Keratinocyte (primary cell): ENCODE measurements at regions not wholly inside any gene's neighbourhood (a gene's known extent, or its start where the extent isn't known, plus 50 kb on each side); places are given as distances from the start of the nearest gene placed in this dataset.

Source experiments
- DNase-seq: peaks from one replicate; pipeline ENCODE4 v3.0.0-alpha.2; 2011; ENCODE audit warnings: low read depth, missing footprints, low spot score
- FAIRE-seq: peaks from 2 replicates; lab custom pipeline; 2011; peaks lifted over from hg19 to GRCh38; lab: Jason Lieb, UNC
- H2AFZ ChIP-seq: 2 replicates; pipeline ENCODE4 v1.6.0; 2012; ENCODE audit warnings: low read length, control low read depth, inconsistent platforms; ENCODE audit not compliant: control insufficient read depth
- H3K27ac ChIP-seq: 2 replicates; pipeline ENCODE4 v1.5.1; 2011; ENCODE audit warnings: low read length; ENCODE audit not compliant: control insufficient read depth, insufficient read depth
- H3K27me3 ChIP-seq: 3 replicates; pipeline ENCODE4 v1.6.0; 2011; ENCODE audit warnings: low read length; ENCODE audit not compliant: control insufficient read depth, insufficient read depth; ENCODE audit errors: extremely low read depth
- H3K36me3 ChIP-seq, 2 experiments: 2 replicates in 1 of 2; 3 replicates in 1 of 2; pipeline ENCODE4 v1.5.1; 2011; ENCODE audit warnings: low read length in 2 of 2, mild to moderate bottlenecking in 1 of 2; ENCODE audit not compliant: control insufficient read depth in 2 of 2, insufficient read depth in 2 of 2; ENCODE audit errors: extremely low read depth in 1 of 2
- H3K4me1 ChIP-seq: 3 replicates; pipeline ENCODE4 v1.5.1; 2011; ENCODE audit warnings: low read length; ENCODE audit not compliant: control insufficient read depth, insufficient read depth; ENCODE audit errors: extremely low read depth
- H3K4me2 ChIP-seq: 3 replicates; pipeline ENCODE4 v1.6.0; 2011; ENCODE audit warnings: low read depth, low read length; ENCODE audit not compliant: control insufficient read depth, insufficient read depth; ENCODE audit errors: extremely low read depth
- H3K4me3 ChIP-seq, 3 experiments: fragments of 200-600 bp in 1 of 3; sonication (generic) in 1 of 3; 2 replicates in 2 of 3; 3 replicates in 1 of 3; pipeline ENCODE4 v1.5.1; 2011 to 2016; ENCODE audit warnings: low read length in 3 of 3, mild to moderate bottlenecking in 3 of 3, control low read depth in 2 of 3, inconsistent platforms in 1 of 3, low read depth in 1 of 3, mixed read lengths in 1 of 3, mixed run types in 1 of 3, moderate library complexity in 1 of 3; ENCODE audit not compliant: control insufficient read depth in 2 of 3, insufficient read depth in 2 of 3; ENCODE audit errors: extremely low read depth in 1 of 3
- H3K79me2 ChIP-seq: 2 replicates; pipeline ENCODE4 v1.6.0; 2012; ENCODE audit warnings: low read length; ENCODE audit not compliant: control insufficient read depth, insufficient read depth
- H3K9ac ChIP-seq: 3 replicates; pipeline ENCODE4 v1.6.0; 2011; ENCODE audit warnings: low read length; ENCODE audit not compliant: control insufficient read depth, insufficient read depth; ENCODE audit errors: extremely low read depth
- H3K9me1 ChIP-seq: 3 replicates; pipeline ENCODE4 v1.6.0; 2011; ENCODE audit warnings: low read length; ENCODE audit not compliant: control insufficient read depth, insufficient read depth; ENCODE audit errors: extremely low read depth
- H3K9me3 ChIP-seq: 2 replicates; pipeline ENCODE4 v1.5.1; 2012; ENCODE audit warnings: low read depth, low read length; ENCODE audit not compliant: control insufficient read depth
- H4K20me1 ChIP-seq: 3 replicates; pipeline ENCODE4 v1.6.0; 2011; ENCODE audit warnings: low read length; ENCODE audit not compliant: control insufficient read depth, insufficient read depth; ENCODE audit errors: extremely low read depth
- EZH2 ChIP-seq: IDR thresholded peaks from one replicate; pipeline ENCODE4 v1.6.1; 2012; ENCODE audit warnings: inconsistent platforms, mild to moderate bottlenecking, low read length, moderate library complexity
- dilution Hi-C: fragments of 300-500 bp; cut with MboI; formaldehyde crosslinking; loops from one replicate; pipeline ENCODE4 v1.7.0; 2020; ENCODE audit warnings: low sequenced_read_pairs; ENCODE audit not compliant: extremely low pct_ligation_motif_present
- TF ChIP-seq, protein P1 (sequence below), 3 experiments: IDR thresholded peaks in 1 of 3; conservative IDR thresholded peaks in 1 of 3; optimal IDR thresholded peaks in 1 of 3; 2 replicates in 2 of 3; 3 replicates in 1 of 3; pipeline versions ENCODE3 to v1.5.1; 2011; ENCODE audit warnings: low read length in 3 of 3, mild to moderate bottlenecking in 3 of 3, moderate library complexity in 2 of 3, control low read depth in 1 of 3, inconsistent platforms in 1 of 3; ENCODE audit not compliant: insufficient read depth in 2 of 3; ENCODE audit errors: extremely low read depth in 1 of 3

DNA sequence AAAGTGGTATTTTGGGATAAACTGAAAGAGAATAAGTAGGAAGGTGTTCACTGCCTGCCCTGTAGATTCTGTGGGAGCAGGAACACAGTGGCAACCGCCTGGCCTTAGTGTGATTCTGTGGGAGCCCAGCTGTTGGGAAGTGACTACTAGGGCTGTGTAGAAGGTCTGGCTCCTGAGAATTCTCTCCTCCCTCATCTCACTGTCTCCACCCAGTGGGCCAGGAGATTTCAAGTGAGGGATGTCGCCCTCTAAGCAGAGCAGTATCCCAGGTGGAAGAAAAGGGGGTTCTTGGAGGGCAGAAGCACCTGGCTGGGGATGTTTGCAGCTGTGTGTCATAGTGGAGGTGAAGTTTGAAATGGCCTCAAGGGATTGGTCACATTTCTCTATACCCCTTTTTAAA lies 113.7 kb downstream of the TBC1D30 start:
- Histone ChIP-seq H3K9me1 (no peaks in the 10 kb centered on the region), H4K20me1 (no peaks in the 10 kb centered on the region), H3K4me2 (no peak overlapping the region), H3K9ac (no peak overlapping the region), H3K4me3 (no peak overlapping the region), H3K27me3 (peaks cover under 1% of the 10 kb centered on the region), H3K36me3 (no peaks in the 10 kb centered on the region), H3K4me1 (no peaks in the 10 kb centered on the region), H2AFZ (no peak overlapping the region), H3K79me2 (no peaks in the 10 kb centered on the region), H3K9me3 (no peaks in the 10 kb centered on the region), H3K27ac (no peak overlapping the region)
- no peak for DNase-seq
- dilution Hi-C loops = no loop called here
- TF ChIP-seq, protein P1, sequence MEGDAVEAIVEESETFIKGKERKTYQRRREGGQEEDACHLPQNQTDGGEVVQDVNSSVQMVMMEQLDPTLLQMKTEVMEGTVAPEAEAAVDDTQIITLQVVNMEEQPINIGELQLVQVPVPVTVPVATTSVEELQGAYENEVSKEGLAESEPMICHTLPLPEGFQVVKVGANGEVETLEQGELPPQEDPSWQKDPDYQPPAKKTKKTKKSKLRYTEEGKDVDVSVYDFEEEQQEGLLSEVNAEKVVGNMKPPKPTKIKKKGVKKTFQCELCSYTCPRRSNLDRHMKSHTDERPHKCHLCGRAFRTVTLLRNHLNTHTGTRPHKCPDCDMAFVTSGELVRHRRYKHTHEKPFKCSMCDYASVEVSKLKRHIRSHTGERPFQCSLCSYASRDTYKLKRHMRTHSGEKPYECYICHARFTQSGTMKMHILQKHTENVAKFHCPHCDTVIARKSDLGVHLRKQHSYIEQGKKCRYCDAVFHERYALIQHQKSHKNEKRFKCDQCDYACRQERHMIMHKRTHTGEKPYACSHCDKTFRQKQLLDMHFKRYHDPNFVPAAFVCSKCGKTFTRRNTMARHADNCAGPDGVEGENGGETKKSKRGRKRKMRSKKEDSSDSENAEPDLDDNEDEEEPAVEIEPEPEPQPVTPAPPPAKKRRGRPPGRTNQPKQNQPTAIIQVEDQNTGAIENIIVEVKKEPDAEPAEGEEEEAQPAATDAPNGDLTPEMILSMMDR (optimal IDR thresholded peaks at IDR 0.05 in 1 of 3, IDR thresholded peaks at IDR 0.05 in 1 of 3, conservative IDR thresholded peaks at IDR 0.05 in 1 of 3; ENCODE audit: extremely low read depth in 1 of 3, insufficient read depth in 2 of 3, low read length in 3 of 3) = no peak
- TF ChIP-seq EZH2 = no peak
- no peak for FAIRE-seq

- TF ChIP-seq EZH2 = no peak
- TF ChIP-seq, protein P1 (optimal IDR thresholded peaks at IDR 0.05 in 1 of 3, IDR thresholded peaks at IDR 0.05 in 1 of 3, conservative IDR thresholded peaks at IDR 0.05 in 1 of 3; ENCODE audit: extremely low read depth in 1 of 3, insufficient read depth in 2 of 3, low read length in 3 of 3) = no peak
- H3K27ac ChIP-seq = no peak overlapping the region
- no peaks in the 10 kb centered on the region for H3K4me1 ChIP-seq
- no peak overlapping the region for H2AFZ ChIP-seq
- no peak for DNase-seq
- H3K27me3 ChIP-seq = no peaks in the 10 kb centered on the region
- FAIRE-seq = no peak
- H3K79me2 ChIP-seq = no peaks in the 10 kb centered on the region
- H3K4me2 ChIP-seq = no peak overlapping the region
- no peaks in the 10 kb centered on the region for H3K36me3 ChIP-seq
- H3K9ac ChIP-seq = no peak overlapping the region
- H3K9me1 ChIP-seq = no peaks in the 10 kb centered on the region
- dilution Hi-C loops = no loop called here
- H3K4me3 ChIP-seq = no peak overlapping the region
- H4K20me1 ChIP-seq = no peaks in the 10 kb centered on the region
- no peaks in the 10 kb centered on the region for H3K9me3 ChIP-seq
Measured at GRCh38 chr12:64943686-64944085, 119.2 kb downstream of the TBC1D30 start.
